Breast epithelium (tissue), 3 donors: ENCODE measurements at regions not wholly inside any gene's neighbourhood (a gene's known extent, or its start where the extent isn't known, plus 50 kb on each side); places are given as distances from the start of the nearest gene placed in this dataset.

Experiments used
- CTCF ChIP-seq, 3 donors: fragments of 450-650 bp; IDR thresholded peaks; one replicate each; pipeline ENCODE4 v1.5.1; 2016 to 2017; ENCODE audit warnings: antibody characterized with exemption in 3 of 3, mild to moderate bottlenecking in 3 of 3, moderate library complexity in 3 of 3
- POLR2A ChIP-seq: fragments of 450-650 bp; IDR thresholded peaks from one replicate; pipeline ENCODE4 v1.6.1; 2016; ENCODE audit warnings: antibody characterized with exemption, mild to moderate bottlenecking, moderate library complexity
- POLR2AphosphoS5 ChIP-seq, 3 donors: sonication (generic); formaldehyde crosslinking; IDR thresholded peaks; one replicate each; pipeline ENCODE4 v1.6.1; 2017; ENCODE audit warnings: antibody characterized with exemption in 3 of 3

DNA sequence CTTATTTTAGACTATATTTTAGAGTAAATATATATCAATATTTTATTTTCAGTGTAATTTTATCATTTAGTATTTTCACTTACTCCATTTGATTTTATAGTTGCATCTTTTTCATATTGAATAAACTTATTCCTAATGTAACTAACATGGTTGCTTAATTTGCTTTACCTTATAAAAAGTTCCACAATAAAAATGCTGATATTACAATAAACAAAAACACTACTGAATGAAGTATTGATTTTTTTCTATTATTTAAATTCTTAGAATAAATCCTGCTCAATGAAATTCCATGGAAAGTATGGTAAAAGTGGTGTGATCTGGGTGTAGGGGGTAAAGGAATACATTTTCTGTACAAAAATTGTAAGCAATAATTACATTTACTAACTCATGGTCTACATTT lies 2074.9 kb upstream of the C9orf72 start:
- TF ChIP-seq CTCF (IDR thresholded peaks at IDR 0.05) (no peak), POLR2AphosphoS5 (IDR thresholded peaks at IDR 0.05) (no peak), POLR2A (no peak)
